ENCODE measurements at regions not wholly inside any gene's neighbourhood (a gene's known extent, or its start where the extent isn't known, plus 50 kb on each side); places are given as distances from the start of the nearest gene placed in this dataset.

GRCh38 chr5:82336226-82336958 lies 58.2 kb upstream of the RPS23 start:
- ATAC-seq (no peak), DNase-seq (no peak)
- TF ChIP-seq CTCF (IDR thresholded peaks at IDR 0.05): no peak
- no peaks in the 10 kb centered on the region for H3K27me3 ChIP-seq (ENCODE audit: insufficient read depth in 3 of 3, low read length in 2 of 3)
- intact Hi-C loops (cut with DNase I): no loop called here
- 72 to 89% (median 72%) methylated on average over 3 of the region's 3 CpGs for WGBS, 3 donors
- peaks cover 36% of the 10 kb centered on the region for H3K4me1 ChIP-seq
- no peaks in the 10 kb centered on the region for H3K36me3 ChIP-seq (ENCODE audit: insufficient read depth in 1 of 2, low read depth in 1 of 2)
- H3K27ac ChIP-seq: peak overlapping the region; percentile 92
- no peaks in the 10 kb centered on the region for H3K9me3 ChIP-seq
- no peak overlapping the region for H3K4me3 ChIP-seq

GRCh38 chr5:82335806-82336205 lies 57.7 kb upstream of the RPS23 start:
- Histone ChIP-seq H3K27ac (peak overlapping the region; percentile 92), H3K9me3 (no peaks in the 10 kb centered on the region), H3K4me1 (peaks cover 36% of the 10 kb centered on the region), H3K4me3 (no peak overlapping the region), H3K27me3 (ENCODE audit: insufficient read depth in 3 of 3, low read length in 2 of 3) (no peaks in the 10 kb centered on the region), H3K36me3 (ENCODE audit: insufficient read depth in 1 of 2, low read depth in 1 of 2) (no peaks in the 10 kb centered on the region)
- ATAC-seq (peak; percentile 88 to 96 (median 94)), DNase-seq (peak; percentile 34 to 69)
- no peak for TF ChIP-seq CTCF (IDR thresholded peaks at IDR 0.05)
- intact Hi-C loops (cut with DNase I): no loop called here
- WGBS, 3 donors: 62 to 68% (median 62%) methylated on average over 5 of the region's 5 CpGs

- Histone ChIP-seq H3K36me3 (ENCODE audit: insufficient read depth in 1 of 2, low read depth in 1 of 2) (no peaks in the 10 kb centered on the region), H3K4me1 (peaks cover 36% of the 10 kb centered on the region), H3K27me3 (ENCODE audit: insufficient read depth in 3 of 3, low read length in 2 of 3) (no peaks in the 10 kb centered on the region), H3K4me3 (peak overlapping the region; percentile 5), H3K9me3 (no peaks in the 10 kb centered on the region), H3K27ac (peak overlapping the region; percentile 92)
- WGBS, 3 donors: 34 to 39% (median 34%) methylated on average over 4 of the region's 4 CpGs
- DNase-seq (no peak), ATAC-seq (peak; percentile 87 to 93 (median 90))
- TF ChIP-seq CTCF (IDR thresholded peaks at IDR 0.05): no peak
- intact Hi-C loops (cut with DNase I): no loop called here
Observed at GRCh38 chr5:82334856-82335255, 56.7 kb upstream of the RPS23 start.

GRCh38 chr5:82334085-82334692 lies 56.0 kb upstream of the RPS23 start:
- Histone ChIP-seq H3K27me3 (ENCODE audit: insufficient read depth in 3 of 3, low read length in 2 of 3) (no peaks in the 10 kb centered on the region), H3K4me3 (peak overlapping the region; percentile 5), H3K9me3 (no peaks in the 10 kb centered on the region), H3K27ac (peak overlapping the region; percentile 92), H3K4me1 (peaks cover 36% of the 10 kb centered on the region), H3K36me3 (ENCODE audit: insufficient read depth in 1 of 2, low read depth in 1 of 2) (no peaks in the 10 kb centered on the region)
- DNase-seq (no peak), ATAC-seq (peak in 2 of 4 donors; percentile 1 to 3)
- WGBS, 3 donors: 42 to 58% (median 48%) methylated on average over 5 of the region's 5 CpGs
- intact Hi-C loops (cut with DNase I): no loop called here
- no peak for TF ChIP-seq CTCF (IDR thresholded peaks at IDR 0.05)

Measured in psoas muscle (tissue), 7 donors.